ENCODE measurements at regions not wholly inside any gene's neighbourhood (a gene's known extent, or its start where the extent isn't known, plus 50 kb on each side); places are given as distances from the start of the nearest gene placed in this dataset.

DNA sequence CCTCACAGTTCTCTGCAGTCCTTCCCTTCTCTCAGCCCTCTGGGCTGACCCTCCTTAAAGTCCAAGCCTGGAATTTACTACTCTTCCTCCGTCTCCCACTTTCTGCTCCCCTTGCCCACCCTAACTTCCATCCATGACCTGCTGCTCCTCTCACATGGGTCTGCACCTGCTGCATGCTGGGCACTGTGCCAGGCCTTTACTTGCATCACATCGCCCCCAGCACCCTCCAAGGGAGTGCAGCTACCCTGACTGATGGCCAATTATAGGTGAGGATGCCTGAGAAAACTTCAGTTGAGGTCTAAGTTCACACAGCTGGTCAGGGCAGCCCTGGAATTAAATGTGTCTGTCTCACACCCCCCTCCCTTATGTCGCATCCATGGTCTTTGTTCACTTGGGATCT is 53.6 kb upstream of the ZPBP start:
- TF ChIP-seq, protein P1, sequence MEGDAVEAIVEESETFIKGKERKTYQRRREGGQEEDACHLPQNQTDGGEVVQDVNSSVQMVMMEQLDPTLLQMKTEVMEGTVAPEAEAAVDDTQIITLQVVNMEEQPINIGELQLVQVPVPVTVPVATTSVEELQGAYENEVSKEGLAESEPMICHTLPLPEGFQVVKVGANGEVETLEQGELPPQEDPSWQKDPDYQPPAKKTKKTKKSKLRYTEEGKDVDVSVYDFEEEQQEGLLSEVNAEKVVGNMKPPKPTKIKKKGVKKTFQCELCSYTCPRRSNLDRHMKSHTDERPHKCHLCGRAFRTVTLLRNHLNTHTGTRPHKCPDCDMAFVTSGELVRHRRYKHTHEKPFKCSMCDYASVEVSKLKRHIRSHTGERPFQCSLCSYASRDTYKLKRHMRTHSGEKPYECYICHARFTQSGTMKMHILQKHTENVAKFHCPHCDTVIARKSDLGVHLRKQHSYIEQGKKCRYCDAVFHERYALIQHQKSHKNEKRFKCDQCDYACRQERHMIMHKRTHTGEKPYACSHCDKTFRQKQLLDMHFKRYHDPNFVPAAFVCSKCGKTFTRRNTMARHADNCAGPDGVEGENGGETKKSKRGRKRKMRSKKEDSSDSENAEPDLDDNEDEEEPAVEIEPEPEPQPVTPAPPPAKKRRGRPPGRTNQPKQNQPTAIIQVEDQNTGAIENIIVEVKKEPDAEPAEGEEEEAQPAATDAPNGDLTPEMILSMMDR (IDR thresholded peaks at IDR 0.05; ENCODE audit: unreplicated experiment in 3 of 3), result no peak
- Mint-ChIP-seq H3K27ac (no peak overlapping the region), H3K27me3 (ENCODE audit: low read depth) (peaks cover 3% of the 10 kb centered on the region), H3K4me3 (no peak overlapping the region), H3K9me3 (no peaks in the 10 kb centered on the region), H3K4me1 (peaks cover 5% of the 10 kb centered on the region), H3K36me3 (ENCODE audit: low read depth) (no peaks in the 10 kb centered on the region)

DNA sequence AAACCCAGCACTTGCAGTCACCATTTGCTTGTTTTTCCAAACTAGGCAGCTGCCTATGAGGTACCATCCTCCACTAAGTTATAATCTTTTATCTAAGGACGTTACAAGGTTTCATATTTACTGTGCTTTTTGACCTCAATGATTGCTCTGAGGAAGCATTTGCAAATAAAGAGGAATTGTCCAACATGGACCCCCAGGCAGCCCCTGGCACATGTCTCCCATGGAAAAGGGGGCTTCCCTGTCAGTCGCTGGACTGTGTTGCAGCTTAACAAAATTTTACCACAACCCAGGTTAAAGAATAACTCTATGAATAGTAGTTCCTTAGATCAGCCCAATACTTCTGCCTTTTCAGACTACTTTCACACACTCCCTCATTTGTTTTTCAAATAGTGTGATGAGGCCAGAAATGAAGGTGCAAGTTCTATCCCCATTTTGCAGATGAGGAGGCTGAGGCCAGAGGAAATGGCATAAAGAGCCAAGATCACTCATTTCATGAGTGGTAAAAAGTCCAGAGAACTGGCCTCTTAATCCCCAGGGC is 52.8 kb upstream of the ZPBP start:
- TF ChIP-seq, protein P1 (IDR thresholded peaks at IDR 0.05; ENCODE audit: unreplicated experiment in 3 of 3), result no peak
- Mint-ChIP-seq H3K4me3 (no peak overlapping the region), H3K9me3 (no peaks in the 10 kb centered on the region), H3K27me3 (ENCODE audit: low read depth) (peaks cover 3% of the 10 kb centered on the region), H3K27ac (no peak overlapping the region), H3K36me3 (ENCODE audit: low read depth) (no peaks in the 10 kb centered on the region), H3K4me1 (peaks cover 5% of the 10 kb centered on the region)

DNA sequence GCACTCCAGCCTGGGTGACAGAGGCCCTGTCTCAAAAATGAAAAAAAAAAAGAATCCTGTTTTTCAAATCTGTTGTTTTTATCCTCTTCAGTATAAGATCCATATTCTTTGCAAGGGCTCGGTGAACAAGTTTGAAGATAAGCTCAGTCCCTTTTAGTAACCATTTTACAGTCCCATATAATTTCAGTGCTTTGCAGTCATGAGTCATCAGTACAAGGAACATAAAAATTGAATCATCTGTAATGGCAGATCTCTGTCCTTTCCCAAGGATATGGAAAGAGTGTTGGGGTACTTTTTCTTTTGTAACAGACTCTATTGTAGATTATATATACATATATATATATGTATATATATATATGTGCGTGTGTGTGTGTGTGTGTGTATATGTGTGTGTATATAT is 52.2 kb upstream of the ZPBP start:
- TF ChIP-seq, protein P1 (IDR thresholded peaks at IDR 0.05; ENCODE audit: unreplicated experiment in 3 of 3), result no peak
- H3K27me3 Mint-ChIP-seq (ENCODE audit: low read depth), result peaks cover 3% of the 10 kb centered on the region
- peaks cover 5% of the 10 kb centered on the region for H3K4me1 Mint-ChIP-seq
- H3K27ac Mint-ChIP-seq, result no peak overlapping the region
- H3K36me3 Mint-ChIP-seq (ENCODE audit: low read depth), result no peaks in the 10 kb centered on the region
- no peaks in the 10 kb centered on the region for H3K9me3 Mint-ChIP-seq
- H3K4me3 Mint-ChIP-seq, result no peak overlapping the region
